UCSD-AML1 (cell line): ENCODE measurements at regions not wholly inside any gene's neighbourhood (a gene's known extent, or its start where the extent isn't known, plus 50 kb on each side); places are given as distances from the start of the nearest gene placed in this dataset.

Experiments
- DNase-seq: peaks from one replicate; lab custom pipeline; 2025; ENCODE audit not compliant: unreplicated experiment; lab: John Stamatoyannopoulos, UW

DNA sequence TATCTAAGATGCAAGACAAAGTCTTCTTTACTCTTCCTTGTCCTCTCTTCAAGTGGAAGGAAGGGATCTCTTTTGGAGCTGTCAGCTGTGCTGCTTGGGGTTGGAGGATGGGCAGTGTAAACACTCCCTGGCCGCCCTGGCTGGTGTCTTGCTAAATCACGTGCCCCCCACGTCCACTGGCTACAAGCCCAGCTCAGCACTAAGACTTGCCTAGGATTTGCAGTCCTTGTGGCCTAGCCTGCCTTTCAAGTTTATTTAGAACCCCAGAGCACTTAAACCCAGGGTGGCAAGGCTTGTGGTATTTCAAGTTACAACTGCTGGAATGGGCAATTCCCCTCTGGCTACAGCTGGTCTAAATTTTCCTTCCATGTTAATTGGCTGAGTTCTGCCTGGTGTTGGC is 272.4 kb upstream of the MYO3A start:
- DNase-seq: no peak

DNA sequence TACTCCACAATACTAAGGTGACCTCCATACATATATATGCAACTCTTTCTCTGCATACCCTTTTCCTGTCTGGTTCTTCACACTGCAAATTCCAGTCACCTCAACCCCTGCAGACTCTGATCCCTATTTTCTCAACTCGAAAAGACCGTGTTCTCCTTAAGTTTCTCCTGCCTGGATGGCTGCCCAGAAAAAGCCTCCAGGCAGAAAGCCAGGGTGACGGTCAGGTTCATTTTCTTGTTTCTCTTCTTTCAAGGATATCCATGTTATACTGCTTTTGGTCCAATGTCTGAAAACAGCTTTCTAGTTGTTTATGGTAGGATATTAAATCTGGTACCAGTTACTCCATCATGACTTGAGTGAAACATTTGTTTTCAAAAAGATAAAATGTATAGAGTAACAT is 267.8 kb upstream of the MYO3A start:
- no peak for DNase-seq

DNA sequence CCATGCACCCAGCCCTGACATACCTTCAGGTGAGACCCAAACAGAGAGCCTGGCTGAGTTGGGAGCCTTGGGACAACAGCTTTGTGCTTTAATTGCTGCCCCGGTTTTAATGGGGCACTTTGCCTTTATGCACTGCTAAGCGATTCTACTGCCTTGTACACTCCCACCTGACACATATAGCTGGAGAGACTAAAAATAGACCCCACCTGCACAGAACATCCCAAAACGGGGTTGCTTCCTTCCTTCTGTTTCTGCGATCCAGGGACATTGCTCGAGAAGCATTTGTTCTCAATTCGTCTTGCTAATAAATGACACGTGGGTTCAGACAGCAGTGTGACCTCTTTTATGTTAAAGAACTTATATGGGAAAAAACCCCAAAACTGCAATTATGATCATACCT is 258.8 kb upstream of the MYO3A start:
- DNase-seq: no peak

DNA sequence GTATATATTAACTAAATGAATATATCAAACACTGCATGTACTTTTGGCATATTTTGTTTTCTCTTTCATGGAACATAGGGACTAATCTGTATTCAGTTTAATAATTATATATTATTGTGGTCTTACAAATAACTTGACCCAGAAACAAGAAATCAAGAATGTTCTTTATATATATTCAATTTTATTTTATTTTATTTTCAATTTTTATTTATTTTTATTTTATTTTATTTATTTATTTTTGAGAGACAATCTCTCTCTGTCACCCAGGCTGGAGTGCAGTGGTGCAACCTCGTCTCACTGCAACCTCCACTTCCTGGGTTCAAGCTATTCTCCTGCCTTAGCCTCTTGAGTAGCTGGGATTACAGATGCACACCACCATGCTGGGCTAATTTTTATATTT is 258.4 kb upstream of the MYO3A start:
- no peak for DNase-seq

DNA sequence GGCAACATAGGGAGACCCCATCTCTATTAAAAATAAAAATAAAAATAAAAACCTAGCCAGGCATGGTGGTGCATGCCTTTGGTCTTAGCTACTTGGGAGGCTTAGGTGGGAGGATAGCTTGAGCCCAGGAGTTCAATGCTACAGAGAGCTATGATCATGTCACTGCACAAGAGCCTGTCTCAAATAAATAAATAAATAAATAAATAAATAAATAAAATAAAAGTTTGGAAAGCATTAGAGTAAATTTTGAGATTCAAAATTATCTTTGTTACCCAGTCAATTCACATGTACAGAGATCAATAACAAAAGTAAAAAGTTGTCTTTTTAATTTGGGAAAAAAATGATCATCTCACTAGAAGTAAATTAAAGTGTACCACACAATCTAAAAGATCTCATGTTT is 255.8 kb upstream of the MYO3A start:
- DNase-seq: no peak

DNA sequence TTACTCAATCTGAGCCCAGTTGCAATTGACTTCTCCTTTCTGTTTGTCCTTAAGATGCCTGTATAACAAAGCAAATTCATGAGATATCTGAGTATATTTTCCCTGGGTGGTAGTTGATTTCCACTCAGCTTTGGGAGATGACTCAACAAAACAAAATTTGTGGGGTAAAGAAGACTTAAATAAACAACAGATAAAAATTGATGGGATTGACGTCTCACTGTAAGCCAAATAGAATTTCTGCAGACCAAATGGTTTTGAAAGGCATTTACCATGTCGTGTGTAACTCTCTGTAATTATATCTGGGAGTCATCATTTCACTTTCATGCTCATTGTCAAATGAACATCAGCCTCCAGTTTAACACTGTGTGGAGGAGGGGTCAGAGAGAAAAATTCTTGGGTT is 255.4 kb upstream of the MYO3A start:
- no peak for DNase-seq

DNA sequence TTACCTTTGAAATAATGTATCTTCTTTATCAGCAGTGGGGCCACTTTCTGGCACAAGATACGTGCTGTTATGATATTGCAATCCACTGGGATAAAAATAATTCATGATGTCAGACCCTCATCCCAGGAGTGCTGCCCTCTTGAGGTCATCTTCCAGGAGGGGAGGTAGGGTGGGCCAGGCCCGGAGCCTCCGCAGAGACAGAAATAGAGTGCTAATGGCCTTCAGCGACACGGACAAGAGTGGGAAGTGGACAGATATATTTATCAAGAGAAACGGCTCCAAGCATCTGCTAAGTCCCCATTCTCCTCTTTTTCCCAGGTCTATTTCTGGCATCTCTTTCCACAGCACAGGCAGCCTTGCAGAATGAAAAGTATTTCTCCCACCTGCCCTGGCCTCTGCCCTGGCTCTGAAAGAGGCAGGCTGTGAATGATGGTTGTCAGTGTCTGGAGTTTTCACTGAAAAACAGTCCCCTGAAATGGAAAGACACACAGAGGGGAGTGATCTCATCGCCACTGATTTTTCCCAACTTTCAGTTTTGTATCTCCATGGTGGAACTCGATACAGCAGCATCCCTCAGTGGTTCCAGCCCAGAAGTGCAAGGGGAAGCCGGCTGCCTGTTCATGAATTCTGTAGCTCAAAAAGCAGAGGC is 251.7 kb upstream of the MYO3A start:
- no peak for DNase-seq

DNA sequence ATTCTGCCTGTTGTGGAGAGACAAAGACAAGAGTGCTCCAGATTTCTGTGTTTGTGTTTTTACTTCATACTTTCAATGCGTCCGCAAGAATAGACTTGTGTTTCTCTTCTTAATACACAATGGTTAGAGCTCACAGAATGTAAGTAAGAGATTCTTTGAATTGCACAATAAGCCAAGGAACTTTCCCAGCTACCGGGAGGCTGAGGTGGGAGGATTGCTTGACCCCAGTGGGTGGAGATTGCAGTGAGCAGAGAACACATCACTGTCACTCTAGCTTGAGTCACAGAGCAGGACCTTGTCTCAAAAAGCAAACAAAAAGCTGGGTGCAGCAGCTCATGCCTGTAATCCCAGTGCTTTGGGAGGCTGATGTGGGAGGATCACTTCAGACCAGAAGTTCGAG is 250.7 kb upstream of the MYO3A start:
- DNase-seq: no peak

DNA sequence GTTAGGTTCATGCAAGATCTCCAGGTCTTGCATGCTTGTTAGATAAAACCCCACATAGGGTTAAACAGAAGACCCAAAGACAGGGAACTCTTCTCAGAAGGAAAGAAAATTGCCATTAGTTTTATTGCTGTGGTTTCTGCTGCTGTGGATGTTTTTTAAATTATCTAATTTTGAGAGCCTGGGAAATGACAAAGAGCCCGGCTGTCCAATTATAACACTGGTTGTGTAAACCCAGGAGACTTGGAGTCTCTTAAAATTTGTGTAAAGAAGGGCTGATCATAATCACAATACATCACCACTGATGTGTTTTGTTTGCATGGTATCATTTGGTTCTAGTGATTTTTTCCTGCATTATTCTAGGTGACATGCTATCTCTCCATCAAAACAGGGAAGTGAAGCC is 246.5 kb upstream of the MYO3A start:
- no peak for DNase-seq

DNA sequence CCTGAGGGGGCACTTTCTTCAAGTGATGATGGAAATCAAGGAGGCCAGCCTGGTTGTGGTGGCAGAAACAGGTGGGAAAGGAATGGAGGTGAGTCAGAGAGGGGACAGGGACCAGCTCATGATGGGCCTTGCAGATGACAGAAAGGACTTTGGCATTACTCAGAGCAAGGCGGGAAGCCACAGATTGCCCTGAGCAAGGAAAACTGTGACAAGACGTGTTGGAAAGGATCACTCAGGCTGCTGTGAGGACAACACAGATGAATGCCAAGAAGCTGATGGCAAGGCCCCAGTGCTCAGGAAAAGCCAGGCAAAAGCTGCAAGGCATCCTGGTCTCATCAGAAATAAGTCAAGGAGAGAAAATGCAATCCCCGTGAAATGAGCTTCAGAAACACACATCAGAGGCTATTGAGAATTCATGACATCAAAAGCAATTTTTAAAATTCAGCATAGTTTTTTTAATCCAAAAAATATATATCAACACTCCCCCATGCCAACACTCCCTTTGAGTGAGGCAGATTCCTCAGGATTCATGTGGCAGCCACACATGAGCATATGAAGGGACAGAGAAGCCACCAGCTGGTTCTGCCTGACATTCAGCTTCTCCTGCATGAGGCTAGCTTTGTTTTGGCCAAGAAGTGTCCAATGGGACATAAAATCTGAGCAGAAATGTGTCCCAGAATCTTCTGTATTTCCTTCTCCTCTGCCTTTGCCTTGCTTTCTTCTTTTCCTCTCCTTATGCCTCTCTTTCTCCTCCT is 244.5 kb upstream of the MYO3A start:
- no peak for DNase-seq

DNA sequence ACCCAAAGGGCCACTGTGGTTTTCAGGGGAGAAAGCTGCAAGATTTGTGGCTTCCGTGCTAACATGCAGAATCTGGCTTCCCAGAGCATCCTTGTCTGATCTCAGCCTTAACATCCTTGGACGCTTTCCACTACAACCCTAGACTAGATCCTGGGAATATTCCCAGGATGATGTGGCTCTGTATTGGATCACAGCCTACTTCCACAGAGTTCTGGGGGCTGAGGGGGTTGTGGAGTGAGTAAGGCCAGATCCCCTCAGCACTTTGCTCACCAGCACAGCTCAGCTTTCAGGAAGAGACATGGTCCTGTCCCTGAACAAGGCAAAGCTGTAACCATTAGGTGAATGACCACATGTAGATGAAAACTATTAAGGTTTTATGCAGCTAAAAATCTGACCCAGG is 241.3 kb upstream of the MYO3A start:
- no peak for DNase-seq

DNA sequence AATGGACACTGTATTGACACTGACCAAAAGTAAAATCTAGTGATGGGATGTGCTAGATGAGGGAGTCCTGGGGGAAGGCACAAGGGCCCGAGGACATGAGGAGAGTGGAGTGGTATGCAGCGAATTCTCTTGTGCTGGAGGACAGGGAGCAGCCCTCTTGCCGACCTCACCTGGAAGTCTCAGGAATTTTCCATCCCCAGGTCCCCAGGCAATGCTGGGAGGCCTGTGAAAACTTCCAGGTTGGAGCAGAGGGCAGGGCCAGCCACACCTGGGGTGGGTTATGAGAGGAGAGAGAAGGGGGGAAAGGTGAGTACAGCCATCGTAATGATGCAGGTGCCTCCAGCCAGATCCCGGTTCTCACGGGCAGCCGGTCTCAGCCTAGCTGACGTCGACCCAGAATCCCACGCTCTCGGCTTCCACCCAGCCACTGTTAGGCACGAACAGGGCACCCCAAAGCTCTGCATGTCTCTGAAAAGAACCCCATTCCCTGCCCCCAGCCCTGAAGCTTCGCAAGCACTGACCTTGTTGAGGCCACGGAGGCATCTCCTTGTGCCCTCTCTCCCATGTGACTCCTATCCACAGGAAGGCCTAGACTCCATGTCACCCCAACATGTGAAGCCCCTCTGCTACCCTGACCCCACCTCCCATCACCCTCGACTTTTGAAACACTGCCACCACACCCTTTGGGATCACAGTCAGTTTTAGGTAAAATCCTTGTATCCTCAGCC is 239.7 kb upstream of the MYO3A start:
- DNase-seq: no peak

DNA sequence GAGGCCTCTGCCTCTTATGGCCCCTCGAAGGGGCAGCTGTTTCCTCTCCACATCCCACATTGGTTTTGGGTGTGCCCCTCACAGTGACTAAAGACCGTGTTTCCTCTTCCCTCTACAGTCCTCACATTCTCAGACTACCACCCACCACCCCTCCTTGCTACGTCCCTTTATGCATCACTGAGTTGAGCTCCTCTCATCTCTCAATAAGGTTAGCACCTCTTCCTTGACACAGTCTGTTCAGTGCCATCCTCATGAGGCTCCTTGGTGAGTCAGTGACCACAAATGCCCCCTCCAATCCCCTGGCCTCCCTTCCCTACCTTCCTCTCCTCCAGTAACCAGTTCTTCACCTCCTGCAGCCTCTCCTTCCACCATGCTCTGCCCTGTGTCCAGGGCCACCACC is 239.1 kb upstream of the MYO3A start:
- DNase-seq: no peak

DNA sequence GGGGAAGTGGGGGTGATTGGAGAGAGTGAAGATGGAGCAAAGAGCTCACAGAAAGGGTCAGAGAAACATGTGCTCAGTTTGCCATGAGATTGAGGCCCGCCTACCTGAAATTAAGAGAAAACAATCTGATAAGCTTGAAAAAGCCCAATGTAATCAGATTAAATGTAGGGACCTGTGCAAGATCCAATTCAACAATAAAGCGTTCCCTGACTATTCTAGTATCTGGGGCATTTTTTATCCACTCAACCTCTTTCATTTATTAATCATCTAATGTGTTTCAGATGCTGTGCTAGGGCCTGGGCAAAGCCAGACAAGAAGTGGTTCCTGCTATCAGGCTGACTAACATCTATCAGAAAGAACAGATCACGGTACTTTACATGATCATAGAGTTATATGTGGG is 238.4 kb upstream of the MYO3A start:
- DNase-seq: no peak

DNA sequence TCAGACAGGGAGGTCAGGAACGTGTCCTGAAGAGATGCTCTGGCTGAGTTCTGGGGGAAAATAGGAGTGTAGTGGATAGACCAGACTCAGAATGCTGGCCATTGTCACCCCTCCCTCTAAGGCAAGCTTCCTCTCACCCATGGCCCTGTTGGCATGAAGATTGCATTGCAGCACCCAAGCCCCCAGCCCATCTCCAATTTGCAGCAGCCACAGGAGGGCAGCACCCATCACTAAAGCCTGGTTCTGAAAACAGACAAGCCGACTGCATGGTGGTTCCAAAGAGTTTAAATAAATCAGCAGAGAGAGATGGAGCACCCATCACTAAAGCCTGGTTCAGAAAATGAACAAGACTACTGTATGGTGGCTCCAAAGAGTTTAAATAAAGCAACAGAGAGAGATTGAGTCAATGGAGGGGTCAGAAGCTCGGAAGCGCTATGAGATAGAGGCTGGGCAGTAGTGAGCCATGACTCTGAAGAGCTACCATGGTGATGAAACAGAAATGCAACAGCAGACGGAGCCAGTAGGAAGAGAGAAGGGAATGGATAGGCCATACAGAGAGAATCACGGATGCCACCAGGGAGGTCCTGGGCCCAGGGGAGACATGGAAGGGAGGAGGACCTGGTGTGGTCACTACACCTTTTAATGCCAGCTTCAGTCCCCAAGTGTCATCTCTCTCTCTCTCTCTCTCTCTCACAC is 237.9 kb upstream of the MYO3A start:
- no peak for DNase-seq

DNA sequence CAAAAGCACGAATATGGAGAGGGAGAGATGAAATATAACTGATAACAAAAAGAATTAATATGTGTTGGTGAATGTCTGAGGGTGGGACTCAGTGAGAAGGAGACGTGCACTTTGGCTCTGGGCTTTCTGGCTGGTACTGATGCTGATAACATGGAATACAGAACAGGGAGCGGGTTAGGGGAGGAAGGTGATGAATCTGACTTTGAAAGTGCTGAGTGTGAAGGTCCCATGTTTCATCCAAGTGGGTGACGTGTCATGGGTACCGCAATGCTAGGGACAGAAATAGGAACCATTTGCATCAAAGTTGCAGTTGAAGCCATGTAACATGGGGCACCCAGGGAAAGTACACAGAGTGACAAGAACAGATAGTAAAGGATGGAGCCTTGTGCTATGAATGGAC is 236.6 kb upstream of the MYO3A start:
- DNase-seq: no peak

DNA sequence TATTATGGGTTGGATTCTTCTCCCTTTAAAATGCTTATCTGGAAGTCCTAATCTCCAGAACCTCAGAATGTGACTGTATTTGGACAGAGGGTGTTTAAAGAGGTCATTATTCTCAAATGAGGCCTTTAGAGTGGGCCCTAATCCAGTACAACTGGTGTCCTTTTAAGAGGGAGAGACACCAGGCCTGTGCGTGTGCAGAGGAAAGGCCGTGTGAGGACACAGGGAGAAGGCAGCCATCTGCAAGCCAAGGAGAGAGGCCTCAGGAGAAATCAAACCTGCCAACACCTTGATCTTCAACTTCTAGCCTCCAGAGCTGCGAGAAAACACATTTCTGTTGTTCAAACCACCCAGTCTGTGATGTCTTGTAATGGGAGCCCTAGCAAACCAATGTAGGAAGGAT is 235.4 kb upstream of the MYO3A start:
- DNase-seq: no peak

DNA sequence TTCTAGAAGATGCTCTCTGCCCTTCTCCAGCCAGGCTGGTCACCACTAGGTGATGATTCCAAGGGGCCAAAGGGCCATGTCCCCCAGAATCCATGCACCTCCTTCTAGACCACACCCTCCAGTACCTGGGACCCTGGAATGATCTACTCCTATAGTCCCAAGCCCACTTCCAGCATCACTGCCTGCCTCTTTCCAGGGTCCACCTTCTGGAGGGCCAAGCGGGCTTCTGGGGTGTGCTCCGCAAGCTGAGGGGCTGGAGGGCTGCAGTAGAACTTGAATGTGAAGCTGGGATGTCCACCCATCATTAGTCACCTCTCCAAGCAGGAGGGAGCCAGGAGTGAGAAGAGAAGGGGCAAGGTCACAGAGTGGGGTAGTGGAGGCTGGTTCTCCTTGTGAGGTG is 234.4 kb upstream of the MYO3A start:
- DNase-seq: no peak

DNA sequence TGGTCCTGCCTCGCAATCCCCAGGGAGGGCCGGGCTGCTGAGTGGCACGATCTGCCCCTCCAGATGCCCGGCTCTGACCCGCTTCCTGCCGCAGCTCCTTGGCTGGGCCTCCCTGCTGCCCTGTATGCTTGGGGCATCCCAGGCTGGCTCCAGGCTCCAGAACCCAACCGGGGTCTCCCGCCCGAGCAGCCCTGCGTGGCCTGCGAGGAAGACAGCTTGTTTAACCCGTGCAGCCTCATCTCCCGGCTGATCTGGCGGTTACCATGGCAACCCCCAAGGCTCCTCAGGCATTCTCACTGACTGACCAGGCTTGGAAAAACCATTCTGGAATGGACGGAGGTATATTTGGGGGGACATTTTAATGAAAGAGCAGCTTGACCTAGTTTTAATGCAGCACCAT is 232.4 kb upstream of the MYO3A start:
- no peak for DNase-seq

DNA sequence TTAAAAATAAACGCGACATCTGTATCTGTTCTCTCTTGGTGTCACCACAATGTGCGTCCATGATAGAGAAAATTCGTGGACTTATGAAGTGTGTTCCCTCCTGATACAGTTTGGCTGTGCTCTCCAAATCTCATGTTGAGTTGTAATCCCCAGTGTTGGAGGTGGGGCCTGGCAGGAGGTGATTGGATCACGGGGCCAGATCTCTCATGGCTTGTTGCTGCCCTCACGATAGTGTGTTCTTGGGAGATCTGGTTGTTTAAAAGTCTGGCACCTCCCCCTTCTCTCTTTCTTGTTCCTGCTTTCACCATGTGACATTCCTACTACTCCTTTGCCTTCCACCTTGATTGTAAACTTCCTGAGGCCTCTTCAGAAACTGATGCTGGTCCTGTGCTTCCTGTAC is 229.4 kb upstream of the MYO3A start:
- DNase-seq: no peak

DNA sequence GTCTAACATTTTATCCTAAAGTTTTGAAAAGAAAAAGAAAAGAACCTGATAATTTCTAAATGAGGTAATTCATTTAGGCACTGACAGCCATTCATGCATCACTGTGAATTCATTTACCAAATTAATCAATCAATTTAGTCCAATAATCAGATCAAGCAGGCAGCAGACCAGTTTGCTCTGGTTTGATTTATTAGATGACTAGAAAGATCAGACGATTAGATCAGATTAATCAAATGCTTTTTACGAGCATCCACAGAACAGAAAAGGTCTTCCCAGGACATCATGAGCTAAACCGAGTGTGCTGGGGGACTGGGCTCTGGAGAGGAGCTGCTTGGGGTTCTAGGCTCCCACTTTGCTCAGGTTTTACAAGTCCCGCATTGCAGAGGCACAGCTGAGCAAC is 226.5 kb upstream of the MYO3A start:
- no peak for DNase-seq
